K562 (cell line): ENCODE measurements at regions not wholly inside any gene's neighbourhood (a gene's known extent, or its start where the extent isn't known, plus 50 kb on each side); places are given as distances from the start of the nearest gene placed in this dataset.
A peak's percentile ranks its signal among the peaks of the same experiment; 100 is the strongest.

Experiments
- ATAC-seq: fragments of 200-7000 bp; cut with Tn5 transposase; 3 replicates; pipeline ENCODE4 v1.9.1; 2020; ENCODE audit warnings: moderate library complexity
- BruUV-seq: library from RNA; stranded (reverse); fragments of 400-500 nt; replicated peaks from 2 replicates; lab custom pipeline; 2021; lab: Mats Ljungman, UMichigan
- CTCF ChIA-PET: fragments of 300-600 bp; formaldehyde crosslinking; extraction: SDS; loops from one replicate; lab custom pipeline; 2021; ENCODE audit warnings: low intra/inter-chr PET ratio; lab: Yijun Ruan, JAX
- POLR2A ChIA-PET: fragments of 300-600, 350-650 bp; sonication (Branson Sonifier 250); formaldehyde crosslinking; extraction: SDS; loops from one replicate; lab custom pipeline; 2021; ENCODE audit warnings: antibody characterized with exemption, inconsistent platforms; lab: Yijun Ruan, JAX
- DNase-seq, 4 experiments: peaks; one replicate each; pipeline versions ENCODE4 v3.0.0 to v3.0.0-alpha.2; 2011 to 2018; ENCODE audit warnings: low spot score in 3 of 4, mixed read lengths in 3 of 4; ENCODE audit errors: extremely low read depth in 1 of 4
- FAIRE-seq: peaks from 2 replicates; lab custom pipeline; 2011; peaks lifted over from hg19 to GRCh38; lab: Jason Lieb, UNC
- H2AFZ ChIP-seq: 2 replicates; pipeline ENCODE4 v1.6.0; 2011; ENCODE audit warnings: low read depth, low read length, control low read depth, inconsistent platforms
- H3K27ac ChIP-seq: fragments of 200-600 bp; 3 replicates; pipeline ENCODE4 v1.8.0; 2011; ENCODE audit warnings: low read depth, mild to moderate bottlenecking, control low read depth, inconsistent platforms, low read length, moderate library complexity, mixed read lengths; ENCODE audit errors: extremely low read depth
- H3K27me3 ChIP-seq, 2 experiments: fragments of 300-600 bp in 1 of 2; 2 replicates in 1 of 2; 3 replicates in 1 of 2; pipeline versions ENCODE4 v1.6.0 to v1.8.0; 2011; ENCODE audit warnings: inconsistent platforms in 2 of 2, low read length in 2 of 2, mild to moderate bottlenecking in 1 of 2, mixed read lengths in 1 of 2, moderate library complexity in 1 of 2; ENCODE audit not compliant: control insufficient read depth in 2 of 2, insufficient read depth in 2 of 2
- H3K36me3 ChIP-seq: fragments of 300-600 bp; 3 replicates; pipeline ENCODE4 v1.8.0; 2011; ENCODE audit warnings: mild to moderate bottlenecking, low read length, inconsistent platforms; ENCODE audit not compliant: control insufficient read depth, insufficient read depth
- H3K4me1 ChIP-seq, 2 experiments: fragments of 200-600 bp in 1 of 2; replicated peaks in 1 of 2; 2 replicates in 1 of 2; 3 replicates in 1 of 2; pipeline versions ENCODE4 v1.5.1 to v1.8.0; 2011; ENCODE audit warnings: inconsistent platforms in 2 of 2, low read length in 2 of 2, mild to moderate bottlenecking in 1 of 2, mixed read lengths in 1 of 2, moderate library complexity in 1 of 2; ENCODE audit not compliant: control insufficient read depth in 2 of 2, insufficient read depth in 2 of 2
- H3K4me2 ChIP-seq: 2 replicates; pipeline ENCODE4 v1.6.1; 2011; ENCODE audit warnings: low read length, control low read depth, inconsistent platforms, mixed read lengths; ENCODE audit not compliant: insufficient read depth
- H3K4me3 ChIP-seq: fragments of 200-600 bp; sonication (generic), shearing (Covaris generic); 2 replicates; pipeline ENCODE4 v1.5.1; 2016; ENCODE audit warnings: control low read depth, inconsistent platforms
- H3K79me2 ChIP-seq: fragments of 200-600 bp; 3 replicates; pipeline ENCODE4 v1.8.0; 2011; ENCODE audit warnings: low read length, inconsistent platforms; ENCODE audit not compliant: control insufficient read depth, insufficient read depth
- H3K9ac ChIP-seq, 2 experiments: 2 replicates each; pipeline versions ENCODE4 v1.6.0 to v1.6.1; 2011; ENCODE audit warnings: low read depth in 2 of 2, low read length in 2 of 2, control low read depth in 1 of 2, inconsistent platforms in 1 of 2, mild to moderate bottlenecking in 1 of 2, mixed read lengths in 1 of 2; ENCODE audit not compliant: insufficient read depth in 1 of 2
- H3K9me1 ChIP-seq: one replicate; pipeline ENCODE4 v1.6.0; 2011; ENCODE audit warnings: inconsistent platforms, mild to moderate bottlenecking, low read length, moderate library complexity; ENCODE audit not compliant: control insufficient read depth, insufficient read depth
- H3K9me3 ChIP-seq: replicated peaks from 2 replicates; pipeline ENCODE4 v1.5.1; 2011; ENCODE audit warnings: low read depth, low read length, inconsistent platforms; ENCODE audit not compliant: control insufficient read depth, insufficient read depth
- H4K20me1 ChIP-seq: replicated peaks from 2 replicates; pipeline ENCODE4 v1.6.1; 2011; ENCODE audit warnings: low read length, inconsistent platforms, mixed read lengths; ENCODE audit not compliant: control insufficient read depth, insufficient read depth
- ADNP ChIP-seq: fragments of 200-800 bp; sonication (Bioruptor generic); IDR thresholded peaks from 2 replicates; pipeline ENCODE4 v1.6.1; 2016; ENCODE audit warnings: missing genetic modification characterization, missing compliant biosample characterization
- BCOR ChIP-seq: fragments of 450-650 bp; IDR thresholded peaks from 2 replicates; pipeline ENCODE4 v1.6.1; 2016
- CHD4 ChIP-seq: fragments of 200-600 bp; sonication (generic); IDR thresholded peaks from 3 replicates; pipeline ENCODE4 v1.6.1; 2012; ENCODE audit warnings: low read depth, mild to moderate bottlenecking, mixed read lengths, low read length, inconsistent platforms; ENCODE audit not compliant: insufficient read depth, insufficient replicate concordance, poor library complexity, severe bottlenecking
- EZH2 ChIP-seq: IDR thresholded peaks from 2 replicates; pipeline ENCODE4 v1.6.1; 2012; ENCODE audit warnings: low read depth, mild to moderate bottlenecking, inconsistent platforms, low read length, borderline replicate concordance
- FOS ChIP-seq: IDR thresholded peaks from 3 replicates; pipeline ENCODE4 v1.6.1; 2011; ENCODE audit not compliant: insufficient read length; ENCODE audit errors: extremely low read depth
- HDAC2 ChIP-seq: fragments of 450-650 bp; IDR thresholded peaks from 2 replicates; pipeline ENCODE4 v1.6.1; 2016; ENCODE audit warnings: mild to moderate bottlenecking
- KDM1A ChIP-seq, 2 experiments: fragments of 450-650 bp; IDR thresholded peaks; 2 replicates each; pipeline ENCODE4 v1.6.1; 2016; ENCODE audit warnings: mild to moderate bottlenecking in 2 of 2
- PHF20 ChIP-seq: fragments of 450-650 bp; IDR thresholded peaks from 2 replicates; pipeline ENCODE4 v1.6.1; 2018; ENCODE audit not compliant: partially characterized antibody
- POLR2H ChIP-seq: IDR thresholded peaks from 2 replicates; pipeline ENCODE4 v1.6.1; 2016; ENCODE audit warnings: missing genetic modification characterization, low read depth, mild to moderate bottlenecking, control low read depth, missing compliant biosample characterization, moderate library complexity
- RBM15 ChIP-seq: fragments of 200-400 bp; formaldehyde crosslinking; IDR thresholded peaks from 2 replicates; pipeline ENCODE4 v1.6.1; 2018; ENCODE audit warnings: mild to moderate bottlenecking, low read length, moderate library complexity; ENCODE audit not compliant: insufficient read depth
- RBM25 ChIP-seq: fragments of 200-400 bp; formaldehyde crosslinking; IDR thresholded peaks from 2 replicates; pipeline ENCODE4 v1.6.1; 2018; ENCODE audit warnings: low read length, low read depth, moderate library complexity; ENCODE audit not compliant: severe bottlenecking
- RCOR1 ChIP-seq, 2 experiments: IDR thresholded peaks; 2 replicates each; pipeline ENCODE4 v1.6.1; 2012; ENCODE audit warnings: low read depth in 2 of 2, low read length in 2 of 2, borderline replicate concordance in 1 of 2, improper control_type of control experiment in 1 of 2
- RREB1 ChIP-seq: fragments of 250-450 bp; sonication (Bioruptor Pico); IDR thresholded peaks from 2 replicates; pipeline ENCODE4 v1.4.0; 2020
- SMARCA5 ChIP-seq: fragments of 450-650 bp; IDR thresholded peaks from 2 replicates; pipeline ENCODE4 v1.6.1; 2016
- USF1 ChIP-seq: sonication (generic); formaldehyde crosslinking; IDR thresholded peaks from 2 replicates; pipeline ENCODE4 v1.9.0; 2022; ENCODE audit warnings: mild to moderate bottlenecking, missing genetic modification reagents
- ZNF24 ChIP-seq: fragments of 450-650 bp; IDR thresholded peaks from 2 replicates; pipeline ENCODE4 v1.6.1; 2016
- ZNF431 ChIP-seq: sonication (generic); formaldehyde crosslinking; IDR thresholded peaks from 2 replicates; pipeline ENCODE4 v1.8.0; 2022; ENCODE audit warnings: mild to moderate bottlenecking, missing genetic modification reagents
- WGBS: fragments of 100-300 bp; shearing (Covaris generic); methylation state at CpG from one replicate; pipeline ENCODE4 v1.1.6; 2016; ENCODE audit warnings: low coverage, mixed read lengths; ENCODE audit not compliant: insufficient coverage; ENCODE audit errors: missing lambda C conversion rate; 5-methylcytosine and 5-hydroxymethylcytosine counted together
- in situ Hi-C: fragments of 300-500 bp; cut with MboI; formaldehyde crosslinking; loops from 4 replicates; pipeline ENCODE4 v1.15.0; 2018; ENCODE audit warnings: inconsistent platforms, mixed read lengths
- intact Hi-C: fragments of 100-400 bp; cut with micrococcal nuclease; formaldehyde crosslinking; loops from 2 replicates; pipeline ENCODE4 v1.14.2; 2022

- no peaks in the 10 kb centered on the region for H3K9me1 ChIP-seq
- no peaks in the 10 kb centered on the region; the same call in 1 of the 2 replicates for H4K20me1 ChIP-seq
- ChIA-PET POLR2A (interaction anchor here (0.8 to 2.2 kb wide), 3 partner anchors 10 to 101 kb away, joined by 3 to 9 read pairs (median 3); no protein-coding TSS in a partner anchor), CTCF (no interaction called here)
- in situ Hi-C loops: no loop called here
- H3K9ac ChIP-seq: no peak overlapping the region
- 0 out of 2 replicates have a peak, but pooled peaks cover 3% of the 10 kb centered on the region for H3K9me3 ChIP-seq
- 27% methylated on average over 2 of the region's 2 CpGs for WGBS
- H3K4me3 ChIP-seq: no peak overlapping the region
- intact Hi-C loops: no loop called here
- no peak overlapping the region for H3K4me2 ChIP-seq
- FAIRE-seq: no peak
- H3K79me2 ChIP-seq: no peaks in the 10 kb centered on the region
- no peaks in the 10 kb centered on the region for H3K36me3 ChIP-seq
- H2AFZ ChIP-seq: no peak overlapping the region
- peaks cover 0 to 11% of the 10 kb centered on the region in 2 experiments; a peak in 2 of 5 replicates for H3K27me3 ChIP-seq
- H3K27ac ChIP-seq: no peak overlapping the region
- no peak for ATAC-seq
- DNase-seq: no peak
- TF ChIP-seq HDAC2 (peak; percentile 83; the same call in 1 of the 2 replicates), EZH2 (no peak), RCOR1 (IDR thresholded peaks at IDR 0.05; ENCODE audit: borderline replicate concordance in 1 of 2, low read depth in 2 of 2, low read length in 2 of 2) (peak in 1 of 2 experiments; percentile 43; a peak in 1 of 4 replicates), SMARCA5 (peak; percentile 88; the same call in 1 of the 2 replicates), PHF20 (peak; percentile 56), ZNF431 (CRISPR knock-in tag) (no peak), RBM25 (peak; percentile 92), POLR2H (no peak), FOS (no peak), KDM1A (IDR thresholded peaks at IDR 0.05) (peak; percentile 82 to 91), RREB1 (CRISPR knock-in tag) (no peak), CHD4 (peak; percentile 74), RBM15 (no peak), USF1 (CRISPR knock-in tag) (no peak), ADNP (tag) (peak; percentile 92), BCOR (peak; percentile 96), ZNF24 (no peak)
- TF ChIP-seq, all 486 proteins: peak for 9
- H3K4me1 ChIP-seq: peaks cover 6 to 12% of the 10 kb centered on the region in 2 experiments; a peak in 4 of 5 replicates
- no TSS peak for BruUV-seq
Observed at GRCh38 chr1:43048601-43049011, 89.9 kb upstream of the SLC2A1 start.
